A204.1 (cell line): ENCODE measurements at regions not wholly inside any gene's neighbourhood (a gene's known extent, or its start where the extent isn't known, plus 50 kb on each side); places are given as distances from the start of the nearest gene placed in this dataset.

Experiments used
- FAIRE-seq: peaks from 2 replicates; lab custom pipeline; 2012; peaks lifted over from hg19 to GRCh38; lab: Jason Lieb, UNC

DNA sequence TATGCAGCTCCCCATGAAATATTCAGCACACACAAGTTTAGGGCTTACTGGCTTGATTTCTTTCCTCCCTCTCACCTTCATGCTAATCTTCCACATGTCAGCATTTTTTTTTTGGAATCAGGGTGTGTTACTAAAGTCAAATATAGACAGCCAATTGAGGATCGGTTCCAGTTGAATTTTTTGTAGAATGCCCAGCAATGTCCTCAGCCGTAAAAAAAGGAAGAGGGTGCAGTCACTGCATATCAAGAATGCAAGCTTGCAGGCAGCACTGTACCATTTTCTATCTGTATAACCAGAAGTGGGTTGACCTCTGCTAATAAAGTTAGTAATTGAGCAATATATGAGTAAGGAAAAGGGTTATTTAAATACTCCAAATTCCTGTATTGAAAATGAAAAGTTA lies 51.4 kb upstream of the CHMP2B start:
- no peak for FAIRE-seq

DNA sequence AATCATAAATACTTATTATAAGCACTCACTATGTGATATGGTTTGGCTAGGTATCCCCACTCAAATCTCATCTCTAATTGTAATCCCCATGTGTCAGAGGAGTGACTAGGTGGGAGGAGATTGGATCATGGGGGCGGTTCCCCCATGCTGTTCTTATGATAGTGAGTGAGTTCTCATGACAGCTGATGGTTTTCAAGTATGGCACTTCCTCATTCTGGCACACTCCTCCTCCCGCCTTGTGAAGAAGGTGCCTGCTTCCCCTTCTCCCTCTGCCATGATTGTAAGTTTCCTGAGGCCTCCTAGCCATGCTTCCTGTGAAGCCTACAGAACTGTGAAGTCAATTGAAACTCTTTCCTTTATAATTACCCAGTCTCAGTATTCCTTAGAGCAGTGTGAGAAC lies 53.3 kb upstream of the CHMP2B start:
- no peak for FAIRE-seq

DNA sequence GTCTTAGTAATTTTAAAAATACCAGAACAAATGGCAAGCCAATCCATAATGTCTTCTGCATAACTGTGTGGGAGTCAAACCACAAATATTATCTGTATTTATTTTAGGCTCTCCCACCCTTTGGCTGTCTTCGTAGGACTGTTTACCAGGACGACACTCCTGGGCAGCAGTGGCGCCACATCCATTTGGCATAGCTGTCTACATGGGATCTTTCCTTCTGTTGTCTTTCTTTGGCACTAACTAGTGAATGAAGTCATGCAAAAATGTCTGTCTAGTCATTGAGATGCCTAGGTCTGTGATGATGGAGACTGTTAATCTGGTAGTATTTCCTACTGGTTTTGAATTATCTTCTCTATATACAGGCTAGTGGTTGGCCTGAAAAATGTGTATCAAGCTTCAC lies 54.0 kb upstream of the CHMP2B start:
- no peak for FAIRE-seq

- peak; percentile 99 for FAIRE-seq
These were observed 59.3 kb upstream of the CHMP2B start for GRCh38 chr3:87167628-87168456.

GRCh38 chr3:87164245-87164644 lies 62.9 kb upstream of the CHMP2B start:
- FAIRE-seq = no peak

DNA sequence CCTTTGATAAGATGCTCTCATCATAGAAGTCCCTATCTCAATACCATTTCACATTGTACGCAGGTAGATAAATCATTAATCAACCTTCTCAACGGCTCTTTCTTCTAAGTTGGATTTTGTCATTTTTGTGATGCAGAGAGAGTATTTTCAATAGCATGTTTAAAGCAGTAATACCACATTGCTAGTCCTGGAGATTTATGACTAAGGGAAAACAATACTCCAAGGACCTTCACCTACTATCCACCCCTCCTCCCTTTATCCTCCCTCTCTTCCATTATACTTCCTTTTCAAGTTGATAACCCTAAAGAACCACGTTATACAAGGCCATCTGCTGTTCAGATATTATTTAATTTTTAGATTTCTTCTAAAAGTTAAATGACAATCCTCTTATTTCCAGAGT lies 65.3 kb upstream of the CHMP2B start:
- FAIRE-seq = no peak

- no peak for FAIRE-seq
These were observed 65.7 kb upstream of the CHMP2B start for GRCh38 chr3:87161417-87161816.

GRCh38 chr3:87161013-87161412 lies 66.1 kb upstream of the CHMP2B start:
- FAIRE-seq = no peak

- FAIRE-seq = no peak
These were observed 68.3 kb upstream of the CHMP2B start for GRCh38 chr3:87158823-87159222.

DNA sequence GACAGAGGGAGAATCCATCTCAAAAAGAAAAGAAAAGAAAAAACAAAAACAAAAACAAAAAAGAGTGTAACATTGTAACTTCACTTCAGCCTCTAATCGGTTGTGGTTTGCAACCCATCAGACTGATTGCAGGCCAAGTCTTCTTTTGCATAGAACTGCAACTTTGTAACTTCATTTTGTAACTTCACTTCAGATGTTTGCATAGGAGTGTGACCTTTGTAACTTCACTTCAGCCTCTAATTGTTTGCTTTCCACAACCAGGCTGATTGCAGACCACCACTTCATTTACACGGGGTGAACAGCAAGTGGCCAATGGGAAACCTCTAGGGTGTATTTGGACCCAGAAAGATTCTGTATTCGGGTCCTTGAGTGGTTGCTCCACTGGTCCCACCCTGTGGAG lies 79.1 kb upstream of the CHMP2B start:
- FAIRE-seq = no peak

GRCh38 chr3:87147562-87147961 lies 79.5 kb upstream of the CHMP2B start:
- no peak for FAIRE-seq

DNA sequence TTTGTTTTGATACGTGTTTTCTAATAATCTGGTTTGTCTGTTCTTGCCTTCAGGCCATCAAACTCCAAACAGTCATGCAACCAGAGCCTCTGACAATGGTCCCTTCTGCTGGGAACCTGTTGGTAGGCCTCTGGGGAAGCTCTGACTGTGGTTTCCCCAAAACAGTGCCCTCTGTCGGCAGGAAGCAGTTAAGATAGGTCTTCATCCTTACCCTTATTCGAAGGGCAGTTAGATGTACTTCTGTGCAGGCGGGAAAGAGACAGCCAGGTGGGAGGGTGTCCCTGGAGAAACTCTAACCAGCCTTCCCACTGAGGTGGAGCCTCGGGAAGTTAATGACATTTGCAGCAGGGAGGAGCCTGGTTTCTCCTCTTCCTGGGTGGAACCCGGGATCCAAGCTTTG lies 81.6 kb upstream of the CHMP2B start:
- FAIRE-seq = no peak

GRCh38 chr3:87136066-87136596 lies 91.0 kb upstream of the CHMP2B start:
- no peak for FAIRE-seq

DNA sequence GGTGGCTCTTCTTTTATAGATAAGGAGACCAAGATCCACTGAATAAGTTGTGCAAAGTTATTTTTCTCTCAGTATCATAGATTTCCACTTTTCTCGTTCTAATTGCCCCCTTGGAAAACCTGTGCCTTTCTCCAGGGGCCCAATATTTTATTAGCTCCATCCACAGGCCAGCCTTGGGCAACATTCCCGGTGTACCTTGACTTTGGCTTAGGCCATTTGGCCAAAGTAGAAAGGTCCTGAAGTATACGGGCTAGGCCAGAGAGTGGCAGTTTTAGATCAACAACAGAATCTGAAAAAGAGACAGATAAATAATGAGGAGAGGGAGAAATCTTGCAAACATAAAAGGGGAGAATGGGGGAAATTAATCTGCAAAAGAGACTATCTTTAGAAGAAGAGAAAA lies 91.7 kb upstream of the CHMP2B start:
- FAIRE-seq = no peak

DNA sequence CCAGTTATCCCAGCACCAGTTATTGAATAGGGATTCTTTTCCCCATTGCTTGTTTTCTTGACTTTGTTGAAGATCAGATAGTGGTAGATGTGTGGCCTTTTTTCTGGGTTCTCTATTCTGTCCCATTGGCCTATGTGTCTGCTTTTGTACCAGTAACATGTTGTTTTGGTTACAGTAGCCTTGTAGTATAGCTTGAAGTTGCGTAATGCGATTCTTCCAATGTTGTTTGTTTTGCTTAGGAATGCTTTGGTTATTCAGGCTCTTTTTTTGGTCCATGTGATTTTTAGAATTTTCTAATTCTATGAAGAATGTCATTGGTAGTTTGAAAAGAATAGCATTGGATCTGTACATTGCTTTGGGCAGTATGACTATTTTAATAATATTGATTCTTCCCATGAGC lies 94.3 kb upstream of the CHMP2B start:
- FAIRE-seq = no peak

DNA sequence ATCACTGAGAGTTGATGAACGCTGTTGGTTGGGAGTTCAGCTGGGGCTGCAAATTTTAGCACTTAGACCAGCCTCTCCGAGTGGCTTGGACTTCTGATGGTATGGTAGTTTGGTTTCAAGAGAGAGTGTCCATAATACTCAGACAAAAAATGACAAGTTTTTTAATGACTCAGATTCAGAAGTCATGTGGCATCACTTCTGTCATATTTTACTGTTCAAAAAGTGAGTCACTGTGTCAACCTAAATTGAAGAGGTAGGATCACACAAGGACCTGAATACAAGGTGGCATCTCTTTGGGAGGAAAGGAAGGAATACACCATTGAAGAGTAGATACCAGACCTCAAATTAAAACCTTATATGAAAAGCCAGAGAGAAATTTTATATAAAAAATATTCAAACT lies 99.1 kb upstream of the CHMP2B start:
- FAIRE-seq = no peak

GRCh38 chr3:87127281-87127680 lies 99.8 kb upstream of the CHMP2B start:
- FAIRE-seq = no peak

DNA sequence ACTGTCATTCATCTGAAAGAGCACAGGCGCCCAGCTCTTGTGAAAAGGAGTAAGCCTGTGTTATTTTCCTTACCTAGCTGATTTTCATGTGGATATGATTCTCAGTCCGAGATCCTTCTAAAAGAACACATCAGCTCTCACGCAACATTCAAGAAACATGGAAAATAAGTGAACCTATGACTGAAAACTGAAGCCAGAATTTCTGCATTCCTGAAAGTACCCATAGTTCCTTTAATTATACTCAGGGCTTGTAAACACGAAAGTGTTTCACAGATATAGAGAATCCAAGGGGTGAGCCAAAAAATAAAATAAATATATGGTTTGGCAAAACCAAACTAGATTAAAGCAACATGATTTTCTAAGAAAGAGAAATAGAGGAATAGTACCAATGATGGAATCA lies 100.8 kb upstream of the CHMP2B start:
- FAIRE-seq = no peak

- FAIRE-seq = no peak
These were observed 102.0 kb upstream of the CHMP2B start for GRCh38 chr3:87125116-87125515.

- no peak for FAIRE-seq
These were observed 104.3 kb upstream of the CHMP2B start for GRCh38 chr3:87122766-87123165.

DNA sequence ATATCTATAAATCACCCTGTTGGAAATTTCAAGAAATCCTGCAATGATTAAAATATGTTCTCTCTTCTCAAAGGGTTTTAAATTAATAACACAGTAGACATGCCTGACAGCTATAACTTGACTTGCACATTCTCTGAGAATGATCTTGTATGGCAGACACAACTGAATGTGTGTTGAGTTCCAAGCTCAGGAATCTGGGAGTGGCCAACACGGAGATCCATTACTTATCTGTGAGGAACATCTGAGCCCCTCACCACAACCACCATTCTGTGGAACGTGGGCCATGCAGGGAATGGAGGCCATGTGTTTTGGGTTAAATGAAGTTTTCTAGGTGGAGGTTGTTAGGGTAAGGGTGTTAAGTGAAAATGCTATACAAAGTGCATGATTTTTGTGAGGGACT lies 105.3 kb upstream of the CHMP2B start:
- FAIRE-seq = no peak

- no peak for FAIRE-seq
These were observed 106.2 kb upstream of the CHMP2B start for GRCh38 chr3:87120881-87121280.

DNA sequence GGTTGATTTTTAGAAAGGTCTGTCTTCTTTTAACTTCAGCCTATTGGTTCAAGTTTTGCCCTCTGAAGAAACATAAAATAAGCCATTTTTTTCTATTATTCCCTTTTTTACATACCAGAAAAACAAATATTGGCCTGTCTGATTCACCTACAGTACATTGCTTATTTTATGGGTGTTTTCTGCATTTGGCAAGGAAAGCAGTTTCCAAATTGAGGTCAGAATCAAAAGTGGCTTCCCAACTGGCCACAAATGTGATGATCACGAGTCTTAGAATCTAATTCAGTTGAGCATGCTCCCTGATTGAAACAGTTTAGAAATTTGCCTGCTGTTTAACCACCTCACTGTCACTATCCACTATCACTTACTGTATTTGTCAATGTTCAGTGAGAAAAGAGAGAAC lies 106.9 kb upstream of the CHMP2B start:
- no peak for FAIRE-seq

DNA sequence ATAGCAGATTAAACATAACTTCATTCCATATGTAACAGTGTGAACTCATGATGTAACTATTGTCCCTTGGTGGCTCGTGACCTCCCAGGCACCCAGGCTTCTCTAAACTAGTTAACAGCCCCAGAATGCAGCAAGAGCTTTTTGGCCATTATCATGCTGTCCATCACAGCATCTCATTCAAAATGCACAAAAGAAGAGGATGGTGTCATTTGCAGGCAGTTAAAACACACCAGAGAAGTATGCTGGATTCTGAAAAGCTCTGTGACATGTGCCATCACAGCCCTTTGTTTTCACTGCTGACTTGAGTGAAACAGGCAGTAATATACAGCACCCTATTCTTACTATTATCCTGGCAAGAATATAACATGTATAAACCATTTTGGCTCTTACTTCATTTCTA lies 117.6 kb upstream of the CHMP2B start:
- no peak for FAIRE-seq
